Upper lobe of left lung (tissue), 6 donors: ENCODE measurements at regions not wholly inside any gene's neighbourhood (a gene's known extent, or its start where the extent isn't known, plus 50 kb on each side); places are given as distances from the start of the nearest gene placed in this dataset.

Experiments used
- ATAC-seq, 2 donors: fragments of 200-7000 bp; cut with Tn5 transposase; one replicate each; pipeline ENCODE4 v1.9.1; 2022; ENCODE audit warnings: mild to moderate bottlenecking in 2 of 2, moderate library complexity in 2 of 2; ENCODE audit not compliant: low FRiP score in 2 of 2
- DNase-seq, 2 donors: peaks; one replicate each; pipeline ENCODE4 v3.0.0-alpha.2; 2019 to 2020
- H3K27ac ChIP-seq, 4 donors: fragments of 200-600 bp; sonication (generic); one replicate each; pipeline ENCODE4 v1.5.1; 2016 to 2019
- H3K27me3 ChIP-seq, 4 donors: fragments of 200-600 bp; sonication (generic); one replicate each; pipeline ENCODE4 v1.5.1; 2017 to 2019
- H3K36me3 ChIP-seq, 4 donors: fragments of 200-600 bp; sonication (generic); one replicate each; pipeline ENCODE4 v1.5.1; 2016 to 2019
- H3K4me1 ChIP-seq, 4 donors: fragments of 200-600 bp; sonication (generic); one replicate each; pipeline ENCODE4 v1.5.1; 2018 to 2019
- H3K4me3 ChIP-seq, 4 donors: fragments of 200-600 bp; sonication (generic); one replicate each; pipeline ENCODE4 v1.5.1; 2017 to 2019; ENCODE audit warnings: mild to moderate bottlenecking in 2 of 4, moderate library complexity in 1 of 4
- H3K9me3 ChIP-seq, 4 donors: fragments of 200-600 bp; sonication (generic); one replicate each; pipeline ENCODE4 v1.5.1; 2018 to 2019
- EP300 ChIP-seq, 4 donors: sonication (generic); formaldehyde crosslinking; IDR thresholded peaks; one replicate each; pipeline ENCODE4 v1.5.1; 2017; ENCODE audit warnings: antibody characterized with exemption in 4 of 4, control low read depth in 2 of 4
- POLR2A ChIP-seq, 4 donors: fragments of 450-650 bp; IDR thresholded peaks; one replicate each; pipeline ENCODE4 v1.5.1; 2016 to 2017; ENCODE audit warnings: antibody characterized with exemption in 4 of 4, mild to moderate bottlenecking in 2 of 4
- POLR2AphosphoS5 ChIP-seq, 2 donors: sonication (generic); formaldehyde crosslinking; IDR thresholded peaks; one replicate each; pipeline ENCODE4 v1.5.1; 2017; ENCODE audit warnings: antibody characterized with exemption in 2 of 2
- WGBS, 2 donors: methylation state at CpG; one replicate each; pipeline ENCODE4 v1.1.5; 2017 to 2018; 5-methylcytosine and 5-hydroxymethylcytosine counted together
- TF ChIP-seq, protein P1 (sequence below), 6 experiments: fragments of 450-650 bp in 4 of 6; fragments of 200-600 bp in 2 of 6; sonication (generic) in 2 of 6; IDR thresholded peaks; one replicate each; pipeline ENCODE4 v1.5.1; 2016 to 2019; ENCODE audit warnings: antibody characterized with exemption in 6 of 6
- donor health status: DM: no; HTN: no; CAD: no; lungs with moderate emphysema.
- donor health status: DM: no; HTN: yes; CAD: no; lungs with severe emphysema.

DNA sequence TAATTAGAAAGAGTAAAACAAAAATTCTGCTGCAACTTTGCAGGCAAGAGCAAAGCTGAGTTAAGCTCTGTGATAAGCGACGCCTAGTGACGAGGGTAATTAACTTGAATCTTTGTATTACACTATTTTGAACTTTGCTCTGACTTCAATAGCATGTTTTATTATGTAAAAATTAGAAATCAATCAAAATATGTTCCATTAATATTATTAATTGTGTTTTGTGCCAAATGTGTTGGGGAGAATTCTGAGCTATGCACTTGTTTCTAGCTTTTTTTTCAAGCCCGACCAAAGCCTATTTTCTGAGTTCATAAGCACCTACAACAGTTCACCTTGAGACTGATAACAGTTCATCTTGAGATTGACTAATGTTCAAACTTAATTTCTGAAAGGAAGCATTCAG, 90.1 kb upstream of the PDE3A start:
- DNase-seq (no peak), ATAC-seq (no peak)
- WGBS, 2 donors, result 83 to 87% methylated on average over 4 of the region's 4 CpGs
- H3K27me3 ChIP-seq, result no peaks in the 10 kb centered on the region
- H3K36me3 ChIP-seq, result no peaks in the 10 kb centered on the region
- no peak overlapping the region for H3K27ac ChIP-seq
- TF ChIP-seq POLR2AphosphoS5 (IDR thresholded peaks at IDR 0.05), result no peak
- no peak for TF ChIP-seq EP300 (IDR thresholded peaks at IDR 0.05)
- TF ChIP-seq POLR2A (IDR thresholded peaks at IDR 0.05), result no peak
- TF ChIP-seq, protein P1, sequence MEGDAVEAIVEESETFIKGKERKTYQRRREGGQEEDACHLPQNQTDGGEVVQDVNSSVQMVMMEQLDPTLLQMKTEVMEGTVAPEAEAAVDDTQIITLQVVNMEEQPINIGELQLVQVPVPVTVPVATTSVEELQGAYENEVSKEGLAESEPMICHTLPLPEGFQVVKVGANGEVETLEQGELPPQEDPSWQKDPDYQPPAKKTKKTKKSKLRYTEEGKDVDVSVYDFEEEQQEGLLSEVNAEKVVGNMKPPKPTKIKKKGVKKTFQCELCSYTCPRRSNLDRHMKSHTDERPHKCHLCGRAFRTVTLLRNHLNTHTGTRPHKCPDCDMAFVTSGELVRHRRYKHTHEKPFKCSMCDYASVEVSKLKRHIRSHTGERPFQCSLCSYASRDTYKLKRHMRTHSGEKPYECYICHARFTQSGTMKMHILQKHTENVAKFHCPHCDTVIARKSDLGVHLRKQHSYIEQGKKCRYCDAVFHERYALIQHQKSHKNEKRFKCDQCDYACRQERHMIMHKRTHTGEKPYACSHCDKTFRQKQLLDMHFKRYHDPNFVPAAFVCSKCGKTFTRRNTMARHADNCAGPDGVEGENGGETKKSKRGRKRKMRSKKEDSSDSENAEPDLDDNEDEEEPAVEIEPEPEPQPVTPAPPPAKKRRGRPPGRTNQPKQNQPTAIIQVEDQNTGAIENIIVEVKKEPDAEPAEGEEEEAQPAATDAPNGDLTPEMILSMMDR (IDR thresholded peaks at IDR 0.05), result no peak
- H3K9me3 ChIP-seq, result no peaks in the 10 kb centered on the region
- no peak overlapping the region for H3K4me3 ChIP-seq
- H3K4me1 ChIP-seq, result no peaks in the 10 kb centered on the region

DNA sequence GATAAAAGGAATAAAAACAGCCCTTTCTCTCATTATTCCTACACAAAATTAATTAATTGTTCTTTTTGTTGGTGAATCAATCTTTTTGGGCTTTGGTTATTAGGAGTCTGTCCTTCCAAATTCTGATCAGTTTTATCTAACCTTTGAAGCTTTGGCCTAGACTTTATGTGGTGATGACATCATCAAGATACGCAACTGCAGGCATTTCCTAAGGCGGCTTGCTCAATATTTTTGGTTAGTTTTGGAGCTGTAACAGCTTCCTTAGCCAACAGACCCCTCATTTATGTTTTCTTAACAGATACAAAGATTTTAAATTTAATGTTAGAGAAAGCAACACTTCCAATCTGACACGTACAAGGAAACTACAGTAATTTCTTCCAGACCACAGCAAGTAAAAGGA, 87.8 kb upstream of the PDE3A start:
- H3K4me1 ChIP-seq, result no peaks in the 10 kb centered on the region
- TF ChIP-seq EP300 (IDR thresholded peaks at IDR 0.05) (no peak), POLR2A (IDR thresholded peaks at IDR 0.05) (no peak), POLR2AphosphoS5 (IDR thresholded peaks at IDR 0.05) (no peak)
- TF ChIP-seq, protein P1 (IDR thresholded peaks at IDR 0.05), result no peak
- no peaks in the 10 kb centered on the region for H3K27me3 ChIP-seq
- ATAC-seq (no peak), DNase-seq (no peak)
- no peaks in the 10 kb centered on the region for H3K36me3 ChIP-seq
- H3K4me3 ChIP-seq, result no peak overlapping the region
- 44 to 79% methylated on average over 3 of the region's 3 CpGs for WGBS, 2 donors
- H3K27ac ChIP-seq, result no peak overlapping the region
- H3K9me3 ChIP-seq, result no peaks in the 10 kb centered on the region

DNA sequence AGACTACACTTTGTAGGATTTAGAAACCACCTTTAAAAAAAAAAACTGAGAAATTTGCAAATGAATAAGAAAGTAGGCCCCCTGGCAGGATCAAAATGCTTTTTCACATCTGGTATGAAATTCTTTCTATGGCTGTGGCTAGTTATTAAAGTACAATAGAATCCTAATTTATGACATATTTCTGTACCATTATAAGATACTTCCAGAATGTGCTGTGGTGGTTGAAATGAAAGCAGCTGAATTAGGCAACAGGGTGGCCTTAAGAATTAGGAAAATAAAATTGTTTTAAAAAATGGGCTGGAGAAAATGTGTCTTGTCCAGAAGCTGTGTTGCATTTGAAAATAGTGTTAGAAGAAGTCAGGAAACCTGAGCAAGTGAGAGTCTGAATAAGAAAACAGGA, 85.9 kb upstream of the PDE3A start:
- Histone ChIP-seq H3K9me3 (no peaks in the 10 kb centered on the region), H3K4me3 (no peak overlapping the region), H3K27me3 (no peaks in the 10 kb centered on the region), H3K4me1 (no peaks in the 10 kb centered on the region), H3K27ac (no peak overlapping the region), H3K36me3 (no peaks in the 10 kb centered on the region)
- TF ChIP-seq, protein P1 (IDR thresholded peaks at IDR 0.05), result no peak
- TF ChIP-seq POLR2AphosphoS5 (IDR thresholded peaks at IDR 0.05), result no peak
- no peak for TF ChIP-seq EP300 (IDR thresholded peaks at IDR 0.05)
- no peak for TF ChIP-seq POLR2A (IDR thresholded peaks at IDR 0.05)
- no peak for DNase-seq
- ATAC-seq, result no peak

DNA sequence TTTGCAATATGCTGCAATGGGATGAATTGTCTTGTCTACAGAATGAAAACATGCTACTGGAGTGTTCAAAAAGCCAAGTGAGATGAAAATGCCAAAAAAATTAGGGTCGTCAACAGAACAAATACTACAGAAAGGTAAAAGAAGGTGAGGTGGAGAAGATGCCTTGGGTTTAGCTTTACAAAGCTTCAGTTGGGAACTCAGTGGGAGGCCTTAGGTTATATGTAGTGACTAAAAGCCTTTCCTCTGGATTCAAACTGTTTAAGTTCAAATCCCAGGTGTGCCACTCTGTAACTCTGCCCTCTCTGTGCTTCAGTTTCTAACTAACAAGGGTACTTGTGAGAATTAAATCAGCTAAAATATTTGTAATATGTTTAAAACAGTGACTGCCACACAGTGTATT, 84.9 kb upstream of the PDE3A start:
- no peak for ATAC-seq
- Histone ChIP-seq H3K4me1 (no peaks in the 10 kb centered on the region), H3K36me3 (no peaks in the 10 kb centered on the region), H3K27ac (no peak overlapping the region), H3K27me3 (no peaks in the 10 kb centered on the region), H3K9me3 (no peaks in the 10 kb centered on the region), H3K4me3 (no peak overlapping the region)
- 82 to 85% methylated on average over 1 of the region's 1 CpG for WGBS, 2 donors
- no peak for DNase-seq
- TF ChIP-seq, protein P1 (IDR thresholded peaks at IDR 0.05), result no peak
- TF ChIP-seq EP300 (IDR thresholded peaks at IDR 0.05) (no peak), POLR2AphosphoS5 (IDR thresholded peaks at IDR 0.05) (no peak), POLR2A (IDR thresholded peaks at IDR 0.05) (no peak)

- 61 to 93% methylated on average over 1 of the region's 1 CpG for WGBS, 2 donors
- Histone ChIP-seq H3K27ac (no peak overlapping the region), H3K9me3 (peaks cover 0 to 4% (median 0%) of the 10 kb centered on the region in 4 donors), H3K4me1 (no peaks in the 10 kb centered on the region), H3K27me3 (no peaks in the 10 kb centered on the region), H3K36me3 (no peaks in the 10 kb centered on the region), H3K4me3 (no peak overlapping the region)
- ATAC-seq (no peak), DNase-seq (no peak)
- TF ChIP-seq EP300 (IDR thresholded peaks at IDR 0.05), result no peak
- TF ChIP-seq, protein P1 (IDR thresholded peaks at IDR 0.05), result no peak
- no peak for TF ChIP-seq POLR2AphosphoS5 (IDR thresholded peaks at IDR 0.05)
- no peak for TF ChIP-seq POLR2A (IDR thresholded peaks at IDR 0.05)
Observed at GRCh38 chr12:20289520-20289919, 78.8 kb upstream of the PDE3A start.
